ENCODE measurements at regions not wholly inside any gene's neighbourhood (a gene's known extent, or its start where the extent isn't known, plus 50 kb on each side); places are given as distances from the start of the nearest gene placed in this dataset.

- H3K36me3 ChIP-seq (ENCODE audit: insufficient read depth, insufficient read length, low read length): no peaks in the 10 kb centered on the region
- no peak for TF ChIP-seq SUZ12 (IDR thresholded peaks at IDR 0.05; ENCODE audit: extremely low read depth, insufficient read depth, insufficient read length)
- no peak for TF ChIP-seq YY1 (IDR thresholded peaks at IDR 0.05; ENCODE audit: insufficient read depth, insufficient read length)
- no peak for TF ChIP-seq ZNF274 (IDR thresholded peaks at IDR 0.05; ENCODE audit: low read depth, low read length)
- no peak overlapping the region for H3K9ac ChIP-seq (ENCODE audit: insufficient read length, low read depth)
- no peak overlapping the region for H3K4me3 ChIP-seq (ENCODE audit: insufficient read length, low read depth)
- H3K9me3 ChIP-seq (ENCODE audit: insufficient read depth, low read length): no peaks in the 10 kb centered on the region
- no peaks in the 10 kb centered on the region for H3K27me3 ChIP-seq (ENCODE audit: insufficient read depth, insufficient read length)
- H3K4me1 ChIP-seq (ENCODE audit: insufficient read depth, insufficient read length): no peaks in the 10 kb centered on the region
- no peak for DNase-seq (ENCODE audit: low read depth, low spot score)
Measured at GRCh38 chr12:88775742-88776151, 195.5 kb upstream of the KITLG start.

- Histone ChIP-seq H3K4me1 (ENCODE audit: insufficient read depth, insufficient read length) (no peaks in the 10 kb centered on the region), H3K27me3 (ENCODE audit: insufficient read depth, insufficient read length) (no peaks in the 10 kb centered on the region), H3K36me3 (ENCODE audit: insufficient read depth, insufficient read length, low read length) (no peaks in the 10 kb centered on the region), H3K9me3 (ENCODE audit: insufficient read depth, low read length) (no peaks in the 10 kb centered on the region), H3K9ac (ENCODE audit: insufficient read length, low read depth) (no peak overlapping the region), H3K4me3 (ENCODE audit: insufficient read length, low read depth) (no peak overlapping the region)
- TF ChIP-seq SUZ12 (IDR thresholded peaks at IDR 0.05; ENCODE audit: extremely low read depth, insufficient read depth, insufficient read length): no peak
- TF ChIP-seq YY1 (IDR thresholded peaks at IDR 0.05; ENCODE audit: insufficient read depth, insufficient read length): no peak
- TF ChIP-seq ZNF274 (IDR thresholded peaks at IDR 0.05; ENCODE audit: low read depth, low read length): no peak
- DNase-seq (ENCODE audit: low read depth, low spot score): no peak
Measured at GRCh38 chr12:88767699-88768098, 187.4 kb upstream of the KITLG start.

GRCh38 chr12:88764781-88765480 is 184.7 kb upstream of the KITLG start:
- DNase-seq (ENCODE audit: low read depth, low spot score): no peak
- H3K9me3 ChIP-seq (ENCODE audit: insufficient read depth, low read length): no peaks in the 10 kb centered on the region
- no peak overlapping the region for H3K9ac ChIP-seq (ENCODE audit: insufficient read length, low read depth)
- no peaks in the 10 kb centered on the region for H3K27me3 ChIP-seq (ENCODE audit: insufficient read depth, insufficient read length)
- no peaks in the 10 kb centered on the region for H3K36me3 ChIP-seq (ENCODE audit: insufficient read depth, insufficient read length, low read length)
- H3K4me3 ChIP-seq (ENCODE audit: insufficient read length, low read depth): no peak overlapping the region
- no peaks in the 10 kb centered on the region for H3K4me1 ChIP-seq (ENCODE audit: insufficient read depth, insufficient read length)
- TF ChIP-seq SUZ12 (IDR thresholded peaks at IDR 0.05; ENCODE audit: extremely low read depth, insufficient read depth, insufficient read length): no peak
- TF ChIP-seq ZNF274 (IDR thresholded peaks at IDR 0.05; ENCODE audit: low read depth, low read length): no peak
- no peak for TF ChIP-seq YY1 (IDR thresholded peaks at IDR 0.05; ENCODE audit: insufficient read depth, insufficient read length)

- Histone ChIP-seq H3K4me3 (ENCODE audit: insufficient read length, low read depth) (no peak overlapping the region), H3K9ac (ENCODE audit: insufficient read length, low read depth) (no peak overlapping the region), H3K36me3 (ENCODE audit: insufficient read depth, insufficient read length, low read length) (no peaks in the 10 kb centered on the region), H3K27me3 (ENCODE audit: insufficient read depth, insufficient read length) (no peaks in the 10 kb centered on the region), H3K4me1 (ENCODE audit: insufficient read depth, insufficient read length) (no peaks in the 10 kb centered on the region), H3K9me3 (ENCODE audit: insufficient read depth, low read length) (no peaks in the 10 kb centered on the region)
- TF ChIP-seq YY1 (IDR thresholded peaks at IDR 0.05; ENCODE audit: insufficient read depth, insufficient read length) (no peak), SUZ12 (IDR thresholded peaks at IDR 0.05; ENCODE audit: extremely low read depth, insufficient read depth, insufficient read length) (no peak), ZNF274 (IDR thresholded peaks at IDR 0.05; ENCODE audit: low read depth, low read length) (no peak)
- DNase-seq (ENCODE audit: low read depth, low spot score): no peak
Measured at GRCh38 chr12:88763536-88764100, 183.3 kb upstream of the KITLG start.

GRCh38 chr12:88758176-88758575 is 177.9 kb upstream of the KITLG start:
- Histone ChIP-seq H3K4me3 (ENCODE audit: insufficient read length, low read depth) (no peak overlapping the region), H3K36me3 (ENCODE audit: insufficient read depth, insufficient read length, low read length) (no peaks in the 10 kb centered on the region), H3K9me3 (ENCODE audit: insufficient read depth, low read length) (no peaks in the 10 kb centered on the region), H3K27me3 (ENCODE audit: insufficient read depth, insufficient read length) (no peaks in the 10 kb centered on the region), H3K4me1 (ENCODE audit: insufficient read depth, insufficient read length) (no peaks in the 10 kb centered on the region), H3K9ac (ENCODE audit: insufficient read length, low read depth) (no peak overlapping the region)
- no peak for DNase-seq (ENCODE audit: low read depth, low spot score)
- TF ChIP-seq YY1 (IDR thresholded peaks at IDR 0.05; ENCODE audit: insufficient read depth, insufficient read length) (no peak), SUZ12 (IDR thresholded peaks at IDR 0.05; ENCODE audit: extremely low read depth, insufficient read depth, insufficient read length) (no peak), ZNF274 (IDR thresholded peaks at IDR 0.05; ENCODE audit: low read depth, low read length) (no peak)

- Histone ChIP-seq H3K4me1 (ENCODE audit: insufficient read depth, insufficient read length) (no peaks in the 10 kb centered on the region), H3K9ac (ENCODE audit: insufficient read length, low read depth) (no peak overlapping the region)
- TF ChIP-seq SUZ12 (IDR thresholded peaks at IDR 0.05; ENCODE audit: extremely low read depth, insufficient read depth, insufficient read length) (no peak), ZNF274 (IDR thresholded peaks at IDR 0.05; ENCODE audit: low read depth, low read length) (no peak), YY1 (IDR thresholded peaks at IDR 0.05; ENCODE audit: insufficient read depth, insufficient read length) (no peak)
Measured at GRCh38 chr12:88756917-88757316, 176.6 kb upstream of the KITLG start.

GRCh38 chr12:88756153-88756552 is 175.9 kb upstream of the KITLG start:
- no peaks in the 10 kb centered on the region for H3K36me3 ChIP-seq (ENCODE audit: insufficient read depth, insufficient read length, low read length)
- DNase-seq (ENCODE audit: low read depth, low spot score): no peak
- H3K9ac ChIP-seq (ENCODE audit: insufficient read length, low read depth): no peak overlapping the region
- no peaks in the 10 kb centered on the region for H3K9me3 ChIP-seq (ENCODE audit: insufficient read depth, low read length)
- TF ChIP-seq SUZ12 (IDR thresholded peaks at IDR 0.05; ENCODE audit: extremely low read depth, insufficient read depth, insufficient read length) (no peak), ZNF274 (IDR thresholded peaks at IDR 0.05; ENCODE audit: low read depth, low read length) (no peak), YY1 (IDR thresholded peaks at IDR 0.05; ENCODE audit: insufficient read depth, insufficient read length) (no peak)
- no peaks in the 10 kb centered on the region for H3K27me3 ChIP-seq (ENCODE audit: insufficient read depth, insufficient read length)
- H3K4me1 ChIP-seq (ENCODE audit: insufficient read depth, insufficient read length): no peaks in the 10 kb centered on the region
- H3K4me3 ChIP-seq (ENCODE audit: insufficient read length, low read depth): no peak overlapping the region

More at GRCh38 chr12:88756917-88757316, 176.6 kb upstream of the KITLG start:
- H3K9me3 ChIP-seq (ENCODE audit: insufficient read depth, low read length): no peaks in the 10 kb centered on the region
- no peak for DNase-seq (ENCODE audit: low read depth, low spot score)
- no peaks in the 10 kb centered on the region for H3K27me3 ChIP-seq (ENCODE audit: insufficient read depth, insufficient read length)
- H3K36me3 ChIP-seq (ENCODE audit: insufficient read depth, insufficient read length, low read length): no peaks in the 10 kb centered on the region
- H3K4me3 ChIP-seq (ENCODE audit: insufficient read length, low read depth): no peak overlapping the region
